ENCODE measurements at regions not wholly inside any gene's neighbourhood (a gene's known extent, or its start where the extent isn't known, plus 50 kb on each side); places are given as distances from the start of the nearest gene placed in this dataset.

GRCh38 chr20:19861147-19861759, 103.2 kb downstream of the RIN2 start:
- Histone ChIP-seq H3K79me2 (ENCODE audit: insufficient read depth, low read depth) (no peaks in the 10 kb centered on the region), H3K4me3 (IDR thresholded peaks at IDR 0.05; ENCODE audit: insufficient read depth, low read depth, low read length) (no peak overlapping the region), H3K9ac (no peak overlapping the region), H2AFZ (ENCODE audit: low read depth) (no peak overlapping the region), H3K4me2 (no peak overlapping the region), H3K36me3 (ENCODE audit: insufficient read depth) (no peaks in the 10 kb centered on the region), H4K20me1 (ENCODE audit: insufficient read depth) (no peaks in the 10 kb centered on the region), H3K27ac (no peak overlapping the region), H3K27me3 (ENCODE audit: insufficient read depth, low read depth) (no peaks in the 10 kb centered on the region), H3K4me1 (ENCODE audit: low read depth, poor library complexity, severe bottlenecking) (no peaks in the 10 kb centered on the region)
- TF ChIP-seq CTCF (conservative IDR thresholded peaks at IDR 0.05; ENCODE audit: low read depth, low read length), result no peak

GRCh38 chr20:19864130-19864529, 106.1 kb downstream of the RIN2 start:
- Histone ChIP-seq H3K9ac (no peak overlapping the region), H2AFZ (ENCODE audit: low read depth) (no peak overlapping the region), H3K27me3 (ENCODE audit: insufficient read depth, low read depth) (no peaks in the 10 kb centered on the region), H3K27ac (no peak overlapping the region), H3K36me3 (ENCODE audit: insufficient read depth) (no peaks in the 10 kb centered on the region), H4K20me1 (ENCODE audit: insufficient read depth) (no peaks in the 10 kb centered on the region), H3K4me1 (ENCODE audit: low read depth, poor library complexity, severe bottlenecking) (no peaks in the 10 kb centered on the region), H3K79me2 (ENCODE audit: insufficient read depth, low read depth) (no peaks in the 10 kb centered on the region), H3K4me2 (no peak overlapping the region), H3K4me3 (IDR thresholded peaks at IDR 0.05; ENCODE audit: insufficient read depth, low read depth, low read length) (no peak overlapping the region)
- no peak for TF ChIP-seq CTCF (conservative IDR thresholded peaks at IDR 0.05; ENCODE audit: low read depth, low read length)

GRCh38 chr20:19866070-19866469, 108.0 kb downstream of the RIN2 start:
- H2AFZ ChIP-seq (ENCODE audit: low read depth), result no peak overlapping the region
- H3K36me3 ChIP-seq (ENCODE audit: insufficient read depth), result no peaks in the 10 kb centered on the region

GRCh38 chr20:19867074-19867473, 109.0 kb downstream of the RIN2 start:
- no peak overlapping the region for H2AFZ ChIP-seq (ENCODE audit: low read depth)
- no peaks in the 10 kb centered on the region for H3K79me2 ChIP-seq (ENCODE audit: insufficient read depth, low read depth)
- no peaks in the 10 kb centered on the region for H3K4me1 ChIP-seq (ENCODE audit: low read depth, poor library complexity, severe bottlenecking)
- H4K20me1 ChIP-seq (ENCODE audit: insufficient read depth), result no peaks in the 10 kb centered on the region
- H3K4me3 ChIP-seq (IDR thresholded peaks at IDR 0.05; ENCODE audit: insufficient read depth, low read depth, low read length), result no peak overlapping the region
- no peak overlapping the region for H3K4me2 ChIP-seq
- no peaks in the 10 kb centered on the region for H3K36me3 ChIP-seq (ENCODE audit: insufficient read depth)
- no peak for TF ChIP-seq CTCF (conservative IDR thresholded peaks at IDR 0.05; ENCODE audit: low read depth, low read length)
- no peaks in the 10 kb centered on the region for H3K27me3 ChIP-seq (ENCODE audit: insufficient read depth, low read depth)
- no peak overlapping the region for H3K9ac ChIP-seq
- no peak overlapping the region for H3K27ac ChIP-seq

More at GRCh38 chr20:19866070-19866469, 108.0 kb downstream of the RIN2 start:
- H3K4me3 ChIP-seq (IDR thresholded peaks at IDR 0.05; ENCODE audit: insufficient read depth, low read depth, low read length), result no peak overlapping the region
- H3K27ac ChIP-seq, result no peak overlapping the region
- TF ChIP-seq CTCF (conservative IDR thresholded peaks at IDR 0.05; ENCODE audit: low read depth, low read length), result no peak
- no peaks in the 10 kb centered on the region for H3K27me3 ChIP-seq (ENCODE audit: insufficient read depth, low read depth)
- H3K4me1 ChIP-seq (ENCODE audit: low read depth, poor library complexity, severe bottlenecking), result no peaks in the 10 kb centered on the region
- H4K20me1 ChIP-seq (ENCODE audit: insufficient read depth), result no peaks in the 10 kb centered on the region
- no peaks in the 10 kb centered on the region for H3K79me2 ChIP-seq (ENCODE audit: insufficient read depth, low read depth)
- H3K9ac ChIP-seq, result no peak overlapping the region
- no peak overlapping the region for H3K4me2 ChIP-seq

All from KMS-11 (cell line).